GM21526 (cell line): ENCODE measurements at regions not wholly inside any gene's neighbourhood (a gene's known extent, or its start where the extent isn't known, plus 50 kb on each side); places are given as distances from the start of the nearest gene placed in this dataset.
"Not testable (repeated sequence)": the region's sequence is repeated elsewhere in the genome, so short reads cannot be mapped to it uniquely, and the experiment has no call there.

Experiments
- ATAC-seq: cut with Tn5 transposase; IDR thresholded peaks from one replicate; pipeline ENCODE4 v1.9.1; 2021; ENCODE audit warnings: moderate library complexity; ENCODE audit not compliant: unreplicated experiment, low FRiP score

- ATAC-seq: no peak
These were observed 561.6 kb downstream of the TAF11L14 start for GRCh38 chr5:18195910-18196309.

GRCh38 chr5:18197734-18198133, 563.5 kb downstream of the TAF11L14 start:
- ATAC-seq: no peak

GRCh38 chr5:18202164-18202563, 567.9 kb downstream of the TAF11L14 start:
- ATAC-seq: no peak

GRCh38 chr5:18203296-18203695, 569.0 kb downstream of the TAF11L14 start:
- ATAC-seq: no peak

GRCh38 chr5:18213666-18214065, 579.4 kb downstream of the TAF11L14 start:
- no peak for ATAC-seq

GRCh38 chr5:18216016-18216415, 581.8 kb downstream of the TAF11L14 start:
- no peak for ATAC-seq

- no peak for ATAC-seq
These were observed 582.5 kb downstream of the TAF11L14 start for GRCh38 chr5:18216729-18217128.

GRCh38 chr5:18219241-18219640, 585.0 kb downstream of the TAF11L14 start:
- ATAC-seq: no peak

- no peak for ATAC-seq
These were observed 586.4 kb downstream of the TAF11L14 start for GRCh38 chr5:18220631-18221030.

- no peak for ATAC-seq
These were observed 602.1 kb downstream of the TAF11L14 start for GRCh38 chr5:18236386-18236785.

- ATAC-seq: no peak
These were observed 604.1 kb downstream of the TAF11L14 start for GRCh38 chr5:18238321-18238720.

GRCh38 chr5:18240971-18241370, 606.7 kb downstream of the TAF11L14 start:
- ATAC-seq: no peak

- ATAC-seq: no peak
These were observed 609.6 kb downstream of the TAF11L14 start for GRCh38 chr5:18243846-18244245.

GRCh38 chr5:18244309-18244708, 610.0 kb downstream of the TAF11L14 start:
- ATAC-seq: no peak

GRCh38 chr5:18252559-18252958, 618.3 kb downstream of the TAF11L14 start:
- ATAC-seq: no peak

- ATAC-seq: no peak
These were observed 630.0 kb downstream of the TAF11L14 start for GRCh38 chr5:18264126-18264882.

GRCh38 chr5:18270635-18271338, 636.5 kb downstream of the TAF11L14 start:
- ATAC-seq: no peak

- no peak for ATAC-seq
These were observed 642.7 kb downstream of the TAF11L14 start for GRCh38 chr5:18276939-18277338.

GRCh38 chr5:18281947-18282581, 647.8 kb downstream of the TAF11L14 start:
- ATAC-seq: no peak

- ATAC-seq: no peak
These were observed 651.0 kb downstream of the TAF11L14 start for GRCh38 chr5:18285257-18285656.

GRCh38 chr5:18292146-18292545, 657.9 kb downstream of the TAF11L14 start:
- no peak for ATAC-seq

- ATAC-seq: not testable (repeated sequence)
These were observed 661.4 kb downstream of the TAF11L14 start for GRCh38 chr5:18295696-18296095.
